K562 (cell line): ENCODE measurements at regions not wholly inside any gene's neighbourhood (a gene's known extent, or its start where the extent isn't known, plus 50 kb on each side); places are given as distances from the start of the nearest gene placed in this dataset.

ENCODE experiments used
- ATAC-seq: fragments of 200-7000 bp; cut with Tn5 transposase; 3 replicates; pipeline ENCODE4 v1.9.1; 2020; ENCODE audit warnings: moderate library complexity
- BruUV-seq: library from RNA; stranded (reverse); fragments of 400-500 nt; replicated peaks from 2 replicates; lab custom pipeline; 2021; lab: Mats Ljungman, UMichigan
- CTCF ChIA-PET: fragments of 300-600 bp; formaldehyde crosslinking; extraction: SDS; loops from one replicate; lab custom pipeline; 2021; ENCODE audit warnings: low intra/inter-chr PET ratio; lab: Yijun Ruan, JAX
- POLR2A ChIA-PET: fragments of 300-600, 350-650 bp; sonication (Branson Sonifier 250); formaldehyde crosslinking; extraction: SDS; loops from one replicate; lab custom pipeline; 2021; ENCODE audit warnings: antibody characterized with exemption, inconsistent platforms; lab: Yijun Ruan, JAX
- DNase-seq, 4 experiments: peaks; one replicate each; pipeline versions ENCODE4 v3.0.0 to v3.0.0-alpha.2; 2011 to 2018; ENCODE audit warnings: low spot score in 3 of 4, mixed read lengths in 3 of 4; ENCODE audit errors: extremely low read depth in 1 of 4
- FAIRE-seq: peaks from 2 replicates; lab custom pipeline; 2011; peaks lifted over from hg19 to GRCh38; lab: Jason Lieb, UNC
- H2AFZ ChIP-seq: 2 replicates; pipeline ENCODE4 v1.6.0; 2011; ENCODE audit warnings: low read depth, low read length, control low read depth, inconsistent platforms
- H3K27ac ChIP-seq: fragments of 200-600 bp; 3 replicates; pipeline ENCODE4 v1.8.0; 2011; ENCODE audit warnings: low read depth, mild to moderate bottlenecking, control low read depth, inconsistent platforms, low read length, moderate library complexity, mixed read lengths; ENCODE audit errors: extremely low read depth
- H3K27me3 ChIP-seq, 2 experiments: fragments of 300-600 bp in 1 of 2; 2 replicates in 1 of 2; 3 replicates in 1 of 2; pipeline versions ENCODE4 v1.6.0 to v1.8.0; 2011; ENCODE audit warnings: inconsistent platforms in 2 of 2, low read length in 2 of 2, mild to moderate bottlenecking in 1 of 2, mixed read lengths in 1 of 2, moderate library complexity in 1 of 2; ENCODE audit not compliant: control insufficient read depth in 2 of 2, insufficient read depth in 2 of 2
- H3K36me3 ChIP-seq: fragments of 300-600 bp; 3 replicates; pipeline ENCODE4 v1.8.0; 2011; ENCODE audit warnings: mild to moderate bottlenecking, low read length, inconsistent platforms; ENCODE audit not compliant: control insufficient read depth, insufficient read depth
- H3K4me1 ChIP-seq, 2 experiments: fragments of 200-600 bp in 1 of 2; replicated peaks in 1 of 2; 2 replicates in 1 of 2; 3 replicates in 1 of 2; pipeline versions ENCODE4 v1.5.1 to v1.8.0; 2011; ENCODE audit warnings: inconsistent platforms in 2 of 2, low read length in 2 of 2, mild to moderate bottlenecking in 1 of 2, mixed read lengths in 1 of 2, moderate library complexity in 1 of 2; ENCODE audit not compliant: control insufficient read depth in 2 of 2, insufficient read depth in 2 of 2
- H3K4me2 ChIP-seq: 2 replicates; pipeline ENCODE4 v1.6.1; 2011; ENCODE audit warnings: low read length, control low read depth, inconsistent platforms, mixed read lengths; ENCODE audit not compliant: insufficient read depth
- H3K4me3 ChIP-seq: fragments of 200-600 bp; sonication (generic), shearing (Covaris generic); 2 replicates; pipeline ENCODE4 v1.5.1; 2016; ENCODE audit warnings: control low read depth, inconsistent platforms
- H3K79me2 ChIP-seq: fragments of 200-600 bp; 3 replicates; pipeline ENCODE4 v1.8.0; 2011; ENCODE audit warnings: low read length, inconsistent platforms; ENCODE audit not compliant: control insufficient read depth, insufficient read depth
- H3K9ac ChIP-seq, 2 experiments: 2 replicates each; pipeline versions ENCODE4 v1.6.0 to v1.6.1; 2011; ENCODE audit warnings: low read depth in 2 of 2, low read length in 2 of 2, control low read depth in 1 of 2, inconsistent platforms in 1 of 2, mild to moderate bottlenecking in 1 of 2, mixed read lengths in 1 of 2; ENCODE audit not compliant: insufficient read depth in 1 of 2
- H3K9me1 ChIP-seq: one replicate; pipeline ENCODE4 v1.6.0; 2011; ENCODE audit warnings: inconsistent platforms, mild to moderate bottlenecking, low read length, moderate library complexity; ENCODE audit not compliant: control insufficient read depth, insufficient read depth
- H3K9me3 ChIP-seq: replicated peaks from 2 replicates; pipeline ENCODE4 v1.5.1; 2011; ENCODE audit warnings: low read depth, low read length, inconsistent platforms; ENCODE audit not compliant: control insufficient read depth, insufficient read depth
- H4K20me1 ChIP-seq: replicated peaks from 2 replicates; pipeline ENCODE4 v1.6.1; 2011; ENCODE audit warnings: low read length, inconsistent platforms, mixed read lengths; ENCODE audit not compliant: control insufficient read depth, insufficient read depth
- ARHGAP35 ChIP-seq: fragments of 450-650 bp; IDR thresholded peaks from 2 replicates; pipeline ENCODE4 v1.6.1; 2018; ENCODE audit not compliant: partially characterized antibody
- E2F3 ChIP-seq: fragments of 250-450 bp; sonication (Bioruptor Pico); IDR thresholded peaks from 2 replicates; pipeline ENCODE4 v1.4.0; 2020; ENCODE audit warnings: mild to moderate bottlenecking
- HDAC6 ChIP-seq: IDR thresholded peaks from 2 replicates; pipeline ENCODE4 v1.6.1; 2012; ENCODE audit warnings: low read depth, mild to moderate bottlenecking, control low read depth, inconsistent platforms, low read length, moderate library complexity
- MAX ChIP-seq: sonication (generic); formaldehyde crosslinking; IDR thresholded peaks from 2 replicates; pipeline ENCODE4 v1.9.0; 2022; ENCODE audit warnings: mild to moderate bottlenecking, missing genetic modification reagents
- MBD2 ChIP-seq: sonication (generic); IDR thresholded peaks from 2 replicates; pipeline ENCODE4 v1.6.1; 2016; ENCODE audit warnings: low read depth, borderline replicate concordance
- MEIS2 ChIP-seq: fragments of 450-650 bp; IDR thresholded peaks from 2 replicates; pipeline ENCODE4 v1.6.1; 2014; ENCODE audit warnings: mild to moderate bottlenecking; ENCODE audit not compliant: partially characterized antibody
- PHB2 ChIP-seq: fragments of 450-650 bp; IDR thresholded peaks from 2 replicates; pipeline ENCODE4 v1.6.1; 2017; ENCODE audit warnings: low read depth
- RAD51 ChIP-seq: fragments of 450-650 bp; IDR thresholded peaks from 2 replicates; pipeline ENCODE4 v1.7.1; 2016; ENCODE audit warnings: low read depth, mild to moderate bottlenecking, borderline replicate concordance
- RBBP5 ChIP-seq: fragments of 200-600 bp; sonication (generic); IDR thresholded peaks from 2 replicates; pipeline ENCODE4 v1.6.1; 2012; ENCODE audit warnings: borderline replicate concordance, mild to moderate bottlenecking, low read length, control low read depth, inconsistent platforms; ENCODE audit not compliant: insufficient read depth, poor library complexity, severe bottlenecking
- SIN3B ChIP-seq: fragments of 450-650 bp; IDR thresholded peaks from 2 replicates; pipeline ENCODE4 v1.6.1; 2017; ENCODE audit warnings: low read depth, mild to moderate bottlenecking, moderate library complexity
- SMAD2 ChIP-seq: fragments of 150-350 bp; IDR thresholded peaks from 2 replicates; pipeline ENCODE4 v1.6.1; 2014; ENCODE audit warnings: low read depth, mild to moderate bottlenecking, low read length
- TAL1 ChIP-seq: fragments of 450-650 bp; IDR thresholded peaks from 2 replicates; pipeline ENCODE4 v1.6.1; 2016; ENCODE audit warnings: mild to moderate bottlenecking
- VEZF1 ChIP-seq: fragments of 200-800 bp; sonication (Bioruptor generic); IDR thresholded peaks from 2 replicates; pipeline ENCODE4 v1.6.1; 2017; ENCODE audit warnings: missing genetic modification characterization, missing compliant biosample characterization
- YY1 ChIP-seq, 3 experiments: IDR thresholded peaks; 2 replicates each; pipeline ENCODE4 v1.6.1; 2011; ENCODE audit warnings: low read length in 2 of 3, mild to moderate bottlenecking in 2 of 3, moderate library complexity in 2 of 3, borderline replicate concordance in 1 of 3, control low read depth in 1 of 3, low read depth in 1 of 3; ENCODE audit not compliant: insufficient read depth in 3 of 3, insufficient replicate concordance in 2 of 3, control insufficient read depth in 1 of 3, insufficient read length in 1 of 3; ENCODE audit errors: extremely low read depth in 1 of 3
- ZBTB1 ChIP-seq: sonication (generic); formaldehyde crosslinking; IDR thresholded peaks from 2 replicates; pipeline ENCODE4 v1.8.1; 2023; ENCODE audit warnings: missing genetic modification reagents, low read depth, mild to moderate bottlenecking, borderline replicate concordance
- ZNF384 ChIP-seq: IDR thresholded peaks from 2 replicates; pipeline ENCODE4 v1.6.1; 2012; ENCODE audit warnings: low read depth, low read length, improper control_type of control experiment
- ZNF584 ChIP-seq: fragments of 200-800 bp; sonication (Bioruptor generic); IDR thresholded peaks from 2 replicates; pipeline ENCODE4 v1.6.1; 2016; ENCODE audit warnings: low read depth, mild to moderate bottlenecking, missing genetic modification characterization, missing compliant biosample characterization
- WGBS: fragments of 100-300 bp; shearing (Covaris generic); methylation state at CpG from one replicate; pipeline ENCODE4 v1.1.6; 2016; ENCODE audit warnings: low coverage, mixed read lengths; ENCODE audit not compliant: insufficient coverage; ENCODE audit errors: missing lambda C conversion rate; 5-methylcytosine and 5-hydroxymethylcytosine counted together
- in situ Hi-C: fragments of 300-500 bp; cut with MboI; formaldehyde crosslinking; loops from 4 replicates; pipeline ENCODE4 v1.15.0; 2018; ENCODE audit warnings: inconsistent platforms, mixed read lengths
- intact Hi-C: fragments of 100-400 bp; cut with micrococcal nuclease; formaldehyde crosslinking; loops from 2 replicates; pipeline ENCODE4 v1.14.2; 2022

- no peaks in the 10 kb centered on the region; a peak in 2 of 5 replicates for H3K4me1 ChIP-seq
- FAIRE-seq (no peak), ATAC-seq (no peak), DNase-seq (no peak)
- no TSS peak for BruUV-seq
- 0% methylated on average over 7 of the region's 8 CpGs for WGBS
- peaks cover 8% of the 10 kb centered on the region; the same call in 1 of the 2 replicates for H4K20me1 ChIP-seq
- intact Hi-C loops: no loop called here
- H3K79me2 ChIP-seq: no peaks in the 10 kb centered on the region
- no peaks in the 10 kb centered on the region for H3K36me3 ChIP-seq
- H3K27ac ChIP-seq: no peak overlapping the region
- in situ Hi-C loops: no loop called here
- POLR2A ChIA-PET: no interaction called here
- H3K9me1 ChIP-seq: no peaks in the 10 kb centered on the region
- no peak overlapping the region for H3K4me3 ChIP-seq
- no peak for TF ChIP-seq TAL1
- TF ChIP-seq YY1 (IDR thresholded peaks at IDR 0.05; ENCODE audit: borderline replicate concordance in 1 of 3, control insufficient read depth in 1 of 3, extremely low read depth in 1 of 3, insufficient read depth in 3 of 3, insufficient read length in 1 of 3, insufficient replicate concordance in 2 of 3, low read depth in 1 of 3, low read length in 2 of 3): no peak
- no peak for TF ChIP-seq RAD51
- no peak for TF ChIP-seq SMAD2
- no peak for TF ChIP-seq MEIS2
- no peak for TF ChIP-seq ZBTB1
- no peak for TF ChIP-seq PHB2
- TF ChIP-seq VEZF1 (CRISPR knock-in tag): no peak
- TF ChIP-seq SIN3B: no peak
- no peak for TF ChIP-seq ZNF384
- TF ChIP-seq RBBP5: no peak
- TF ChIP-seq HDAC6: no peak
- TF ChIP-seq ARHGAP35: no peak
- TF ChIP-seq ZNF584 (CRISPR knock-in tag): no peak
- TF ChIP-seq MAX: no peak
- no peak for TF ChIP-seq MBD2
- no peak for TF ChIP-seq E2F3 (CRISPR knock-in tag)
- H3K9ac ChIP-seq: no peak overlapping the region
- H3K4me2 ChIP-seq: no peak overlapping the region
- CTCF ChIA-PET: no interaction called here
- H2AFZ ChIP-seq: no peak overlapping the region
- peaks cover 0 to 10% of the 10 kb centered on the region in 2 experiments; a peak in 2 of 5 replicates for H3K27me3 ChIP-seq
- H3K9me3 ChIP-seq: no peaks in the 10 kb centered on the region
Measured at GRCh38 chr14:99326041-99326710, 54.2 kb upstream of the BCL11B start.
